Liver (tissue), 8 donors: ENCODE measurements at regions not wholly inside any gene's neighbourhood (a gene's known extent, or its start where the extent isn't known, plus 50 kb on each side); places are given as distances from the start of the nearest gene placed in this dataset.

ENCODE experiments used
- DNase-seq: peaks from one replicate; pipeline ENCODE4 v3.0.0-alpha.2; 2017; ENCODE audit warnings: low spot score
- H3K27ac ChIP-seq, 2 donors: one replicate each; pipeline ENCODE4 v1.7.0; 2013; ENCODE audit warnings: inconsistent platforms in 2 of 2, low read length in 2 of 2, control low read depth in 1 of 2, low read depth in 1 of 2, mild to moderate bottlenecking in 1 of 2
- H3K27me3 ChIP-seq, 4 donors: one replicate each; pipeline versions ENCODE4 v1.6.1 to v1.7.0; 2013; ENCODE audit warnings: low read length in 3 of 4, inconsistent platforms in 1 of 4, mild to moderate bottlenecking in 1 of 4, moderate library complexity in 1 of 4; ENCODE audit not compliant: control insufficient read depth in 4 of 4, insufficient read depth in 4 of 4
- H3K36me3 ChIP-seq, 4 donors: one replicate each; pipeline versions ENCODE4 v1.6.1 to v1.7.0; 2013; ENCODE audit warnings: low read length in 3 of 4, mild to moderate bottlenecking in 3 of 4, low read depth in 1 of 4, moderate library complexity in 1 of 4; ENCODE audit not compliant: control insufficient read depth in 4 of 4, insufficient read depth in 3 of 4
- H3K4me1 ChIP-seq, 4 donors: one replicate each; pipeline versions ENCODE4 v1.6.1 to v1.7.0; 2013; ENCODE audit warnings: low read length in 3 of 4, mild to moderate bottlenecking in 3 of 4, moderate library complexity in 1 of 4; ENCODE audit not compliant: control insufficient read depth in 4 of 4, insufficient read depth in 4 of 4
- H3K4me3 ChIP-seq, 3 donors: one replicate each; pipeline versions ENCODE4 v1.6.1 to v1.7.0; 2013; ENCODE audit warnings: low read length in 3 of 3, control low read depth in 1 of 3, low read depth in 1 of 3, mild to moderate bottlenecking in 1 of 3
- H3K9ac ChIP-seq, 2 donors: one replicate each; pipeline ENCODE4 v1.7.0; 2013; ENCODE audit warnings: low read length in 2 of 2, mild to moderate bottlenecking in 2 of 2, moderate library complexity in 2 of 2, control low read depth in 1 of 2, low read depth in 1 of 2
- H3K9me3 ChIP-seq, 4 donors: one replicate each; pipeline versions ENCODE4 v1.6.1 to v1.7.0; 2013; ENCODE audit warnings: low read length in 3 of 4; ENCODE audit not compliant: control insufficient read depth in 4 of 4
- EGR1 ChIP-seq, 2 donors: IDR thresholded peaks; 2 replicates each; pipeline ENCODE4 v1.6.1; 2016 to 2018; ENCODE audit warnings: antibody characterized with exemption in 2 of 2, low read depth in 2 of 2
- FOXA1 ChIP-seq: IDR thresholded peaks from 2 replicates; pipeline ENCODE4 v1.6.1; 2016; ENCODE audit warnings: antibody characterized with exemption
- FOXA2 ChIP-seq: IDR thresholded peaks from 2 replicates; pipeline ENCODE4 v1.6.1; 2016; ENCODE audit warnings: antibody characterized with exemption
- GABPA ChIP-seq, 2 donors: IDR thresholded peaks in 1 of 2; conservative IDR thresholded peaks in 1 of 2; 2 replicates each; pipeline ENCODE4 v1.6.1; 2016; ENCODE audit warnings: antibody characterized with exemption in 2 of 2, mild to moderate bottlenecking in 1 of 2, moderate library complexity in 1 of 2
- HNF4A ChIP-seq, 2 donors: conservative IDR thresholded peaks; 2 replicates each; pipeline ENCODE4 v1.6.1; 2016; ENCODE audit warnings: antibody characterized with exemption in 2 of 2, mild to moderate bottlenecking in 2 of 2
- NR2F2 ChIP-seq: IDR thresholded peaks from 2 replicates; pipeline ENCODE4 v1.6.1; 2016; ENCODE audit warnings: antibody characterized with exemption
- RAD21 ChIP-seq, 2 donors: IDR thresholded peaks; 2 replicates each; pipeline ENCODE4 v1.6.1; 2016; ENCODE audit warnings: antibody characterized with exemption in 2 of 2, mild to moderate bottlenecking in 2 of 2
- REST ChIP-seq: IDR thresholded peaks from 2 replicates; pipeline ENCODE4 v1.6.1; 2016; ENCODE audit warnings: antibody characterized with exemption, mild to moderate bottlenecking
- RXRA ChIP-seq, 2 donors: IDR thresholded peaks; 2 replicates each; pipeline ENCODE4 v1.6.1; 2017 to 2018; ENCODE audit warnings: antibody characterized with exemption in 2 of 2, mild to moderate bottlenecking in 1 of 2
- SP1 ChIP-seq: IDR thresholded peaks from 2 replicates; pipeline ENCODE4 v1.6.1; 2018; ENCODE audit warnings: antibody characterized with exemption, mild to moderate bottlenecking
- TAF1 ChIP-seq: conservative IDR thresholded peaks from 2 replicates; pipeline ENCODE4 v1.6.1; 2016; ENCODE audit warnings: antibody characterized with exemption, mild to moderate bottlenecking
- YY1 ChIP-seq: IDR thresholded peaks from 2 replicates; pipeline ENCODE4 v1.6.1; 2016; ENCODE audit warnings: antibody characterized with exemption, mild to moderate bottlenecking
- WGBS: extraction: QIAGEN DNeasy Blood & Tissue Kit; methylation state at CpG from one replicate; pipeline ENCODE4 v1.1.7; 2013; 5-methylcytosine and 5-hydroxymethylcytosine counted together
- TF ChIP-seq, protein P1 (sequence below): fragments of 150-350 bp; IDR thresholded peaks from 2 replicates; pipeline ENCODE4 v1.5.1; 2017; ENCODE audit warnings: improper control_type of control experiment, low read depth, low read length; ENCODE audit not compliant: missing input control
- TF ChIP-seq, protein P2 (sequence below): IDR thresholded peaks from 2 replicates; pipeline ENCODE4 v1.6.1; 2016; ENCODE audit warnings: antibody characterized with exemption
- TF ChIP-seq, protein P3 (sequence below): IDR thresholded peaks from 2 replicates; pipeline ENCODE4 v1.6.1; 2016; ENCODE audit warnings: antibody characterized with exemption
- donor health status: healthy.
- donor health status: healthy.
- donor health status: healthy.
- donor health status: healthy.
- donor health status: healthy.

- no peak for TF ChIP-seq RAD21 (IDR thresholded peaks at IDR 0.05)
Measured at GRCh38 chr22:47453049-47453448, 690.6 kb downstream of the TBC1D22A start (continued).

- Histone ChIP-seq H3K27me3 (no peaks in the 10 kb centered on the region), H3K36me3 (no peaks in the 10 kb centered on the region), H3K27ac (no peak overlapping the region), H3K4me1 (no peaks in the 10 kb centered on the region), H3K9me3 (peaks cover 0 to 4% (median 0%) of the 10 kb centered on the region in 4 donors), H3K4me3 (no peak overlapping the region), H3K9ac (no peak overlapping the region)
- no peak for DNase-seq
- 78% methylated on average over 2 of the region's 2 CpGs for WGBS
- peak in 1 of 2 donors; percentile 31 for TF ChIP-seq RAD21 (IDR thresholded peaks at IDR 0.05)
- no peak for TF ChIP-seq HNF4A (conservative IDR thresholded peaks at IDR 0.05)
- no peak for TF ChIP-seq FOXA1
- TF ChIP-seq, protein P1, sequence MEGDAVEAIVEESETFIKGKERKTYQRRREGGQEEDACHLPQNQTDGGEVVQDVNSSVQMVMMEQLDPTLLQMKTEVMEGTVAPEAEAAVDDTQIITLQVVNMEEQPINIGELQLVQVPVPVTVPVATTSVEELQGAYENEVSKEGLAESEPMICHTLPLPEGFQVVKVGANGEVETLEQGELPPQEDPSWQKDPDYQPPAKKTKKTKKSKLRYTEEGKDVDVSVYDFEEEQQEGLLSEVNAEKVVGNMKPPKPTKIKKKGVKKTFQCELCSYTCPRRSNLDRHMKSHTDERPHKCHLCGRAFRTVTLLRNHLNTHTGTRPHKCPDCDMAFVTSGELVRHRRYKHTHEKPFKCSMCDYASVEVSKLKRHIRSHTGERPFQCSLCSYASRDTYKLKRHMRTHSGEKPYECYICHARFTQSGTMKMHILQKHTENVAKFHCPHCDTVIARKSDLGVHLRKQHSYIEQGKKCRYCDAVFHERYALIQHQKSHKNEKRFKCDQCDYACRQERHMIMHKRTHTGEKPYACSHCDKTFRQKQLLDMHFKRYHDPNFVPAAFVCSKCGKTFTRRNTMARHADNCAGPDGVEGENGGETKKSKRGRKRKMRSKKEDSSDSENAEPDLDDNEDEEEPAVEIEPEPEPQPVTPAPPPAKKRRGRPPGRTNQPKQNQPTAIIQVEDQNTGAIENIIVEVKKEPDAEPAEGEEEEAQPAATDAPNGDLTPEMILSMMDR = peak; percentile 5
- no peak for TF ChIP-seq GABPA (IDR thresholded peaks at IDR 0.05 in 1 of 2, conservative IDR thresholded peaks at IDR 0.05 in 1 of 2)
Measured at GRCh38 chr22:47452184-47452583, 689.7 kb downstream of the TBC1D22A start.

- no peak for DNase-seq
- 77% methylated on average over 9 of the region's 9 CpGs for WGBS
- peaks cover 0 to 4% (median 0%) of the 10 kb centered on the region in 4 donors for H3K9me3 ChIP-seq
- no peak overlapping the region for H3K27ac ChIP-seq
- TF ChIP-seq, protein P1 = no peak
- TF ChIP-seq, protein P2, sequence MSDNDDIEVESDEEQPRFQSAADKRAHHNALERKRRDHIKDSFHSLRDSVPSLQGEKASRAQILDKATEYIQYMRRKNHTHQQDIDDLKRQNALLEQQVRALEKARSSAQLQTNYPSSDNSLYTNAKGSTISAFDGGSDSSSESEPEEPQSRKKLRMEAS = no peak
- no peak for TF ChIP-seq FOXA2
- TF ChIP-seq YY1 = no peak
- no peak for TF ChIP-seq FOXA1
- H3K36me3 ChIP-seq = no peaks in the 10 kb centered on the region
- no peaks in the 10 kb centered on the region for H3K27me3 ChIP-seq
- no peak overlapping the region for H3K4me3 ChIP-seq
- no peak overlapping the region for H3K9ac ChIP-seq
- no peaks in the 10 kb centered on the region for H3K4me1 ChIP-seq
Measured at GRCh38 chr22:47450876-47451475, 688.5 kb downstream of the TBC1D22A start.

DNA sequence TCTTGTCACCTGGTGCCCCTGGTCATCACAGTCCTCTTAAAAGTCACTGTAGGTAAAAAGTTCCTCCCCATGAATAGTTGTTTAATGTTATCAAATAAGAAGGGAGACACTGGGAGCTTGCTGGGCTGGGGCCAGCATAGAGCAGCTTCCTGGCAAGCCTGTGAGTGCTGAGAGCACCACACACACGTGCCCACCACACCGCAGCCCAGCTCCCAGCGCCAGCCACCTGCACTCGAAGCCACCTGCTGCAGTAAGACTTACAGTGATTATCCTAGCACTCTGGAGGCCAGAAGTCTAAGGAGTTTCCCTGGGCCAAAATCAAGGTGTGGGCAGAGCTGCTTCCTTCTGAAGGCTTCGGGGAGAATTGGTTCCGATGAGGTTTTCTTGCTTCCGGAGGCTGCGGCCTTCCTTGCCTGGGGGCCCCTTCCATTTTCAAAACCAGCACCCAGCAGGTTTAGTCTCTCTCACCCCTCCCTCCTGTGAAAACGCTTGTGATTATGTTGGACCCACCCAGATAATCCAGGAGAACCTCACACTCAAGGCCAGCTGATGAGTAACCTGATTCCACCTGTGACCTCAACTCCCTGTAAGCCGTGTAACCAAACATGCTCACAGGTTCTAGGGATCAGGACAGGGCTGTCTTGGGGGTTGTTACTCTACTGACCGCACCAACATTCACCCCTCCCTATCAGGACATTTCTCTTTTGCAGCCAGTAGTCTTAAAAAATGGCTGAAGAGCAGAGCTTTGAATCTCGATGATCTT, 687.2 kb downstream of the TBC1D22A start:
- Histone ChIP-seq H3K27ac (no peak overlapping the region), H3K9me3 (peaks cover 0 to 2% (median 0%) of the 10 kb centered on the region in 4 donors), H3K36me3 (no peaks in the 10 kb centered on the region), H3K27me3 (no peaks in the 10 kb centered on the region), H3K9ac (no peak overlapping the region), H3K4me3 (no peak overlapping the region), H3K4me1 (no peaks in the 10 kb centered on the region)
- no peak for DNase-seq
- 74% methylated on average over 12 of the region's 12 CpGs for WGBS
- TF ChIP-seq HNF4A (conservative IDR thresholded peaks at IDR 0.05) (no peak), FOXA2 (no peak), NR2F2 (no peak), YY1 (no peak), SP1 (no peak), REST (no peak), TAF1 (no peak), EGR1 (IDR thresholded peaks at IDR 0.05; ENCODE audit: low read depth in 2 of 2) (no peak), RXRA (IDR thresholded peaks at IDR 0.05) (no peak)
- TF ChIP-seq, protein P2 = no peak
- TF ChIP-seq, protein P3, sequence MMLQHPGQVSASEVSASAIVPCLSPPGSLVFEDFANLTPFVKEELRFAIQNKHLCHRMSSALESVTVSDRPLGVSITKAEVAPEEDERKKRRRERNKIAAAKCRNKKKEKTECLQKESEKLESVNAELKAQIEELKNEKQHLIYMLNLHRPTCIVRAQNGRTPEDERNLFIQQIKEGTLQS = no peak
